Breast epithelium (tissue), 4 donors: ENCODE measurements at regions not wholly inside any gene's neighbourhood (a gene's known extent, or its start where the extent isn't known, plus 50 kb on each side); places are given as distances from the start of the nearest gene placed in this dataset.

Source experiments
- DNase-seq, 2 donors: peaks; one replicate each; pipeline ENCODE4 v3.0.0-alpha.2; 2019; ENCODE audit warnings: low spot score in 2 of 2
- H3K27ac ChIP-seq, 2 donors: fragments of 200-600 bp; sonication (generic) in 1 of 2; one replicate each; pipeline ENCODE4 v1.5.1; 2016 to 2019; ENCODE audit warnings: mild to moderate bottlenecking in 1 of 2
- H3K27me3 ChIP-seq, 2 donors: fragments of 200-600 bp; sonication (generic) in 1 of 2; one replicate each; pipeline versions ENCODE4 v1.5.1 to v1.6.0; 2017 to 2019; ENCODE audit warnings: control low read depth in 1 of 2, mild to moderate bottlenecking in 1 of 2
- H3K36me3 ChIP-seq: fragments of 200-600 bp; one replicate; pipeline ENCODE4 v1.5.1; 2019
- H3K4me1 ChIP-seq, 2 donors: fragments of 200-600 bp; sonication (generic); one replicate each; pipeline ENCODE4 v1.5.1; 2016 to 2019; ENCODE audit warnings: control low read depth in 1 of 2
- H3K4me3 ChIP-seq, 3 donors: fragments of 200-600 bp; sonication (generic); 1 replicate in 2 of 3; 2 replicates in 1 of 3; pipeline ENCODE4 v1.5.1; 2016 to 2019; ENCODE audit warnings: mild to moderate bottlenecking in 3 of 3, moderate library complexity in 2 of 3
- H3K9me3 ChIP-seq, 2 donors: fragments of 200-600 bp; sonication (generic) in 1 of 2; one replicate each; pipeline ENCODE4 v1.5.1; 2016 to 2019; ENCODE audit warnings: control low read depth in 1 of 2
- CTCF ChIP-seq, 3 donors: fragments of 450-650 bp; IDR thresholded peaks; one replicate each; pipeline ENCODE4 v1.5.1; 2016 to 2017; ENCODE audit warnings: antibody characterized with exemption in 3 of 3, mild to moderate bottlenecking in 3 of 3, moderate library complexity in 3 of 3
- POLR2A ChIP-seq: fragments of 450-650 bp; IDR thresholded peaks from one replicate; pipeline ENCODE4 v1.6.1; 2016; ENCODE audit warnings: antibody characterized with exemption, mild to moderate bottlenecking, moderate library complexity
- POLR2AphosphoS5 ChIP-seq, 3 donors: sonication (generic); formaldehyde crosslinking; IDR thresholded peaks; one replicate each; pipeline ENCODE4 v1.6.1; 2017; ENCODE audit warnings: antibody characterized with exemption in 3 of 3
- intact Hi-C: fragments of 100-400 bp; cut with DNase I; formaldehyde crosslinking; loops from one replicate; pipeline ENCODE4 v1.15.1; 2023; ENCODE audit warnings: low total_unique reads

GRCh38 chr16:59368586-59368985 lies 634.5 kb upstream of the GOT2 start:
- DNase-seq, result no peak
- intact Hi-C loops, result no loop called here

GRCh38 chr16:59356709-59357108 lies 622.6 kb upstream of the GOT2 start:
- Histone ChIP-seq H3K4me3 (no peak overlapping the region), H3K27me3 (no peaks in the 10 kb centered on the region), H3K4me1 (no peaks in the 10 kb centered on the region), H3K36me3 (no peaks in the 10 kb centered on the region), H3K9me3 (no peaks in the 10 kb centered on the region), H3K27ac (no peak overlapping the region)
- no peak for DNase-seq
- TF ChIP-seq CTCF (IDR thresholded peaks at IDR 0.05) (no peak), POLR2A (no peak), POLR2AphosphoS5 (IDR thresholded peaks at IDR 0.05) (no peak)
- intact Hi-C loops, result no loop called here

More at GRCh38 chr16:59368586-59368985, 634.5 kb upstream of the GOT2 start:
- Histone ChIP-seq H3K4me1 (no peaks in the 10 kb centered on the region), H3K36me3 (no peaks in the 10 kb centered on the region), H3K9me3 (peaks cover 0 to 2% of the 10 kb centered on the region in 2 donors), H3K4me3 (no peak overlapping the region), H3K27me3 (no peaks in the 10 kb centered on the region), H3K27ac (no peak overlapping the region)
- TF ChIP-seq POLR2AphosphoS5 (IDR thresholded peaks at IDR 0.05), result no peak
- no peak for TF ChIP-seq CTCF (IDR thresholded peaks at IDR 0.05)
- TF ChIP-seq POLR2A, result no peak

- Histone ChIP-seq H3K4me1 (no peaks in the 10 kb centered on the region), H3K27me3 (no peaks in the 10 kb centered on the region), H3K27ac (no peak overlapping the region), H3K9me3 (no peaks in the 10 kb centered on the region), H3K4me3 (no peak overlapping the region), H3K36me3 (no peaks in the 10 kb centered on the region)
- TF ChIP-seq POLR2AphosphoS5 (IDR thresholded peaks at IDR 0.05) (no peak), POLR2A (no peak), CTCF (IDR thresholded peaks at IDR 0.05) (no peak)
- DNase-seq, result no peak
- intact Hi-C loops, result no loop called here
These were observed 622.0 kb upstream of the GOT2 start for GRCh38 chr16:59356144-59356543.

- no peaks in the 10 kb centered on the region for H3K4me1 ChIP-seq
- H3K27me3 ChIP-seq, result no peaks in the 10 kb centered on the region
- H3K27ac ChIP-seq, result no peak overlapping the region
- DNase-seq, result no peak
- H3K9me3 ChIP-seq, result no peaks in the 10 kb centered on the region
- TF ChIP-seq POLR2AphosphoS5 (IDR thresholded peaks at IDR 0.05) (no peak), CTCF (IDR thresholded peaks at IDR 0.05) (no peak), POLR2A (no peak)
- no peak overlapping the region for H3K4me3 ChIP-seq
- H3K36me3 ChIP-seq, result no peaks in the 10 kb centered on the region
- intact Hi-C loops, result no loop called here
These were observed 621.6 kb upstream of the GOT2 start for GRCh38 chr16:59355704-59356103.

GRCh38 chr16:59351305-59351903 lies 617.3 kb upstream of the GOT2 start:
- H3K27ac ChIP-seq, result no peak overlapping the region
- intact Hi-C loops, result no loop called here
- TF ChIP-seq POLR2AphosphoS5 (IDR thresholded peaks at IDR 0.05) (no peak), CTCF (IDR thresholded peaks at IDR 0.05) (no peak), POLR2A (no peak)

More at GRCh38 chr16:59351305-59351903, 617.3 kb upstream of the GOT2 start:
- H3K4me1 ChIP-seq, result no peaks in the 10 kb centered on the region
- no peak for DNase-seq
- no peaks in the 10 kb centered on the region for H3K36me3 ChIP-seq
- H3K27me3 ChIP-seq, result no peaks in the 10 kb centered on the region
- H3K9me3 ChIP-seq, result no peaks in the 10 kb centered on the region
- no peak overlapping the region for H3K4me3 ChIP-seq
